ENCODE measurements at regions not wholly inside any gene's neighbourhood (a gene's known extent, or its start where the extent isn't known, plus 50 kb on each side); places are given as distances from the start of the nearest gene placed in this dataset.

GRCh38 chr6:14337152-14337551 lies 219.6 kb downstream of the CD83 start:
- DNase-seq (ENCODE audit: low spot score) = no peak
- ChIA-PET POLR2A (interaction anchor here (1.1 to 4.7 kb wide), 4 partner anchors 9 to 76 kb away, joined by 3 to 30 read pairs (median 6); no protein-coding TSS in a partner anchor), CTCF (ENCODE audit: unreplicated experiment) (no interaction called here)
- H3K36me3 ChIP-seq (ENCODE audit: insufficient read depth, low read length) = no peaks in the 10 kb centered on the region; the same call in 1 of the 2 replicates
- no peaks in the 10 kb centered on the region for H3K9me2 ChIP-seq (ENCODE audit: insufficient read depth, low read length)
- no peak overlapping the region for H3K4me2 ChIP-seq (ENCODE audit: low read length)
- no peaks in the 10 kb centered on the region for H4K20me1 ChIP-seq (ENCODE audit: insufficient read depth, low read length)
- H3K4me1 ChIP-seq (ENCODE audit: insufficient read depth, low read length, poor library complexity, severe bottlenecking) = peaks cover 16% of the 10 kb centered on the region
- TF ChIP-seq CTCF (conservative IDR thresholded peaks at IDR 0.05; ENCODE audit: low read length) = no peak
- TF ChIP-seq EZH2phosphoT487 (IDR thresholded peaks at IDR 0.05; ENCODE audit: borderline replicate concordance, low read depth, low read length) = no peak
- H3K27ac ChIP-seq (ENCODE audit: low read depth, low read length, poor library complexity, severe bottlenecking) = no peak overlapping the region
- H3K4me3 ChIP-seq (ENCODE audit: low read depth, low read length, poor library complexity, severe bottlenecking) = no peak overlapping the region
- intact Hi-C loops (cut with micrococcal nuclease; ENCODE audit: unreplicated experiment) = no loop called here
- H2AFZ ChIP-seq (ENCODE audit: low read length) = no peak overlapping the region
- no peaks in the 10 kb centered on the region for H3K79me2 ChIP-seq (ENCODE audit: insufficient read depth, low read depth, low read length)
- BruUV-seq (replicated peaks) = no TSS peak
- no peaks in the 10 kb centered on the region for H3K9me3 ChIP-seq (ENCODE audit: low read length)

- Histone ChIP-seq H3K4me1 (ENCODE audit: insufficient read depth, low read length, poor library complexity, severe bottlenecking) (peaks cover 16% of the 10 kb centered on the region), H3K79me2 (ENCODE audit: insufficient read depth, low read depth, low read length) (no peaks in the 10 kb centered on the region), H3K4me3 (ENCODE audit: low read depth, low read length, poor library complexity, severe bottlenecking) (no peak overlapping the region), H3K36me3 (ENCODE audit: insufficient read depth, low read length) (no peaks in the 10 kb centered on the region; the same call in 1 of the 2 replicates), H4K20me1 (ENCODE audit: insufficient read depth, low read length) (no peaks in the 10 kb centered on the region), H3K9me3 (ENCODE audit: low read length) (no peaks in the 10 kb centered on the region), H3K4me2 (ENCODE audit: low read length) (peak overlapping the region; percentile 45; the same call in 1 of the 2 replicates), H3K27ac (ENCODE audit: low read depth, low read length, poor library complexity, severe bottlenecking) (peak overlapping the region; percentile 45), H3K9me2 (ENCODE audit: insufficient read depth, low read length) (no peaks in the 10 kb centered on the region), H2AFZ (ENCODE audit: low read length) (peak overlapping the region; percentile 86)
- DNase-seq (ENCODE audit: low spot score) = no peak
- intact Hi-C loops (cut with micrococcal nuclease; ENCODE audit: unreplicated experiment) = no loop called here
- ChIA-PET CTCF (ENCODE audit: unreplicated experiment) (no interaction called here), POLR2A (interaction anchor here (0.6 to 4.7 kb wide), 5 partner anchors 9 to 619 kb away, joined by 3 to 30 read pairs (median 3); no protein-coding TSS in a partner anchor)
- no peak for TF ChIP-seq CTCF (conservative IDR thresholded peaks at IDR 0.05; ENCODE audit: low read length)
- no peak for TF ChIP-seq EZH2phosphoT487 (IDR thresholded peaks at IDR 0.05; ENCODE audit: borderline replicate concordance, low read depth, low read length)
- no TSS peak for BruUV-seq (replicated peaks)
These were observed 221.6 kb downstream of the CD83 start for GRCh38 chr6:14339172-14339571.

- intact Hi-C loops (cut with micrococcal nuclease; ENCODE audit: unreplicated experiment) = no loop called here
- H3K27ac ChIP-seq (ENCODE audit: low read depth, low read length, poor library complexity, severe bottlenecking) = peak overlapping the region; percentile 45
- peak overlapping the region; percentile 45 for H3K4me2 ChIP-seq (ENCODE audit: low read length)
- BruUV-seq (replicated peaks) = no TSS peak
- H3K4me1 ChIP-seq (ENCODE audit: insufficient read depth, low read length, poor library complexity, severe bottlenecking) = peaks cover 16% of the 10 kb centered on the region
- peak; percentile 60 for DNase-seq (ENCODE audit: low spot score)
- H3K36me3 ChIP-seq (ENCODE audit: insufficient read depth, low read length) = no peaks in the 10 kb centered on the region; the same call in 1 of the 2 replicates
- H4K20me1 ChIP-seq (ENCODE audit: insufficient read depth, low read length) = no peaks in the 10 kb centered on the region
- POLR2A ChIA-PET = interaction anchor here (0.6 to 4.7 kb wide), 5 partner anchors 8 to 618 kb away, joined by 3 to 30 read pairs (median 3); no protein-coding TSS in a partner anchor
- no peak overlapping the region for H3K4me3 ChIP-seq (ENCODE audit: low read depth, low read length, poor library complexity, severe bottlenecking)
- peak overlapping the region; percentile 86 for H2AFZ ChIP-seq (ENCODE audit: low read length)
- CTCF ChIA-PET (ENCODE audit: unreplicated experiment) = no interaction called here
- no peaks in the 10 kb centered on the region for H3K9me3 ChIP-seq (ENCODE audit: low read length)
- TF ChIP-seq CTCF (conservative IDR thresholded peaks at IDR 0.05; ENCODE audit: low read length) (no peak), EZH2phosphoT487 (IDR thresholded peaks at IDR 0.05; ENCODE audit: borderline replicate concordance, low read depth, low read length) (no peak)
- no peaks in the 10 kb centered on the region for H3K79me2 ChIP-seq (ENCODE audit: insufficient read depth, low read depth, low read length)
- H3K9me2 ChIP-seq (ENCODE audit: insufficient read depth, low read length) = no peaks in the 10 kb centered on the region
These were observed 222.4 kb downstream of the CD83 start for GRCh38 chr6:14339711-14340584.
